WTC11 (cell line): ENCODE measurements at regions not wholly inside any gene's neighbourhood (a gene's known extent, or its start where the extent isn't known, plus 50 kb on each side); places are given as distances from the start of the nearest gene placed in this dataset.

Experiments used
- ATF6 ChIP-seq: sonication (generic); formaldehyde crosslinking; IDR thresholded peaks from 2 replicates; pipeline ENCODE4 v1.8.1; 2023; ENCODE audit warnings: mild to moderate bottlenecking, missing genetic modification reagents
- CREM ChIP-seq: sonication (generic); formaldehyde crosslinking; IDR thresholded peaks from 2 replicates; pipeline ENCODE4 v1.8.1; 2022; ENCODE audit warnings: mild to moderate bottlenecking, missing genetic modification reagents, moderate library complexity
- CTCF ChIP-seq: fragments of 200-600 bp; IDR thresholded peaks from 2 replicates; pipeline ENCODE4 v1.8.0; 2022; ENCODE audit warnings: antibody characterized with exemption
- ESRRA ChIP-seq: sonication (generic); formaldehyde crosslinking; IDR thresholded peaks from 2 replicates; pipeline ENCODE4 v1.8.1; 2022; ENCODE audit warnings: mild to moderate bottlenecking, missing genetic modification reagents, borderline replicate concordance
- FOXJ3 ChIP-seq: sonication (generic); formaldehyde crosslinking; IDR thresholded peaks from 2 replicates; pipeline ENCODE4 v1.9.0; 2021; ENCODE audit warnings: missing genetic modification reagents, mild to moderate bottlenecking, borderline replicate concordance
- FOXP4 ChIP-seq: sonication (generic); formaldehyde crosslinking; IDR thresholded peaks from 2 replicates; pipeline ENCODE4 v1.8.0; 2022; ENCODE audit warnings: mild to moderate bottlenecking, missing genetic modification reagents
- GABPB1 ChIP-seq: sonication (generic); formaldehyde crosslinking; IDR thresholded peaks from 2 replicates; pipeline ENCODE4 v1.8.1; 2023; ENCODE audit warnings: mild to moderate bottlenecking, missing genetic modification reagents
- NFATC4 ChIP-seq: fragments of 250-450 bp; sonication (Bioruptor Pico); IDR thresholded peaks from 2 replicates; pipeline ENCODE4 v1.9.0; 2021; ENCODE audit warnings: mild to moderate bottlenecking
- OVOL2 ChIP-seq: fragments of 250-450 bp; sonication (Bioruptor Pico); IDR thresholded peaks from 2 replicates; pipeline ENCODE4 v1.9.0; 2021; ENCODE audit warnings: mild to moderate bottlenecking, borderline replicate concordance
- PRDM15 ChIP-seq: sonication (generic); formaldehyde crosslinking; IDR thresholded peaks from 2 replicates; pipeline ENCODE4 v1.8.0; 2022; ENCODE audit warnings: missing genetic modification reagents
- SOX15 ChIP-seq: fragments of 250-450 bp; sonication (Bioruptor Pico); IDR thresholded peaks from 2 replicates; pipeline ENCODE4 v1.9.0; 2021; ENCODE audit warnings: mild to moderate bottlenecking
- SP1 ChIP-seq: sonication (generic); formaldehyde crosslinking; conservative IDR thresholded peaks from 2 replicates; pipeline ENCODE4 v1.8.1; 2022; ENCODE audit warnings: missing genetic modification reagents
- USF1 ChIP-seq: sonication (generic); formaldehyde crosslinking; IDR thresholded peaks from 2 replicates; pipeline ENCODE4 v1.8.0; 2022; ENCODE audit warnings: mild to moderate bottlenecking, missing genetic modification reagents
- USF2 ChIP-seq: sonication (generic); formaldehyde crosslinking; IDR thresholded peaks from 2 replicates; pipeline ENCODE4 v1.8.1; 2023; ENCODE audit warnings: mild to moderate bottlenecking, missing genetic modification reagents, moderate library complexity

GRCh38 chr12:87137220-87137619 is 881.0 kb upstream of the MGAT4C start:
- TF ChIP-seq CREM (CRISPR knock-in tag) (no peak), PRDM15 (CRISPR knock-in tag) (no peak), CTCF (no peak), USF1 (CRISPR knock-in tag) (no peak), FOXP4 (CRISPR knock-in tag) (no peak), FOXJ3 (CRISPR knock-in tag) (no peak), SOX15 (no peak), ESRRA (CRISPR knock-in tag) (no peak), OVOL2 (CRISPR knock-in tag) (no peak), SP1 (no peak), NFATC4 (CRISPR knock-in tag) (no peak), USF2 (CRISPR knock-in tag) (no peak), ATF6 (CRISPR knock-in tag) (no peak), GABPB1 (CRISPR knock-in tag) (no peak)
